ENCODE measurements at regions not wholly inside any gene's neighbourhood (a gene's known extent, or its start where the extent isn't known, plus 50 kb on each side); places are given as distances from the start of the nearest gene placed in this dataset.

DNA sequence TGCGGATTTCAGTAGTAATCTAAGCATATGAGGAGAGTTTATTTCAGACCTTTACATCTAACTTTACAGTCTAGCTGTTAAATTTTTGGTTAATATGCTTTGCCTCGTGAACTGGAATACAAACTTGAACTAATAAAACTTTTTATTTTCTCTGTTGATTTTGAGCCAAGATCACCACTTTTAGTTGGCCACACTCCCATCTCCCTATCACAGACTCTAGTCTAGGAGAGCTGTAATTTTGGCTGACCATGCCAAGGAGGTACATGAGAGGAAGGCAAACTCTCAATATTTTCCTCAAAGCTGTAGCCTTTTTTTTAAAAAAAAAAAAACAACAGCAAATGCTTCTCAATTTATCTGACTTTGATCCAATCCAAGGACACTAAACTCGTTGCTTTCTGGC is 597.5 kb upstream of the PCDH7 start:
- TF ChIP-seq, protein P1, sequence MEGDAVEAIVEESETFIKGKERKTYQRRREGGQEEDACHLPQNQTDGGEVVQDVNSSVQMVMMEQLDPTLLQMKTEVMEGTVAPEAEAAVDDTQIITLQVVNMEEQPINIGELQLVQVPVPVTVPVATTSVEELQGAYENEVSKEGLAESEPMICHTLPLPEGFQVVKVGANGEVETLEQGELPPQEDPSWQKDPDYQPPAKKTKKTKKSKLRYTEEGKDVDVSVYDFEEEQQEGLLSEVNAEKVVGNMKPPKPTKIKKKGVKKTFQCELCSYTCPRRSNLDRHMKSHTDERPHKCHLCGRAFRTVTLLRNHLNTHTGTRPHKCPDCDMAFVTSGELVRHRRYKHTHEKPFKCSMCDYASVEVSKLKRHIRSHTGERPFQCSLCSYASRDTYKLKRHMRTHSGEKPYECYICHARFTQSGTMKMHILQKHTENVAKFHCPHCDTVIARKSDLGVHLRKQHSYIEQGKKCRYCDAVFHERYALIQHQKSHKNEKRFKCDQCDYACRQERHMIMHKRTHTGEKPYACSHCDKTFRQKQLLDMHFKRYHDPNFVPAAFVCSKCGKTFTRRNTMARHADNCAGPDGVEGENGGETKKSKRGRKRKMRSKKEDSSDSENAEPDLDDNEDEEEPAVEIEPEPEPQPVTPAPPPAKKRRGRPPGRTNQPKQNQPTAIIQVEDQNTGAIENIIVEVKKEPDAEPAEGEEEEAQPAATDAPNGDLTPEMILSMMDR (IDR thresholded peaks at IDR 0.05): no peak
- no peak for TF ChIP-seq POLR2A (IDR thresholded peaks at IDR 0.05)
- TF ChIP-seq EP300 (IDR thresholded peaks at IDR 0.05): no peak

Measured in tibial nerve (tissue), 4 donors.